SU-DHL-6 (cell line): ENCODE measurements at regions not wholly inside any gene's neighbourhood (a gene's known extent, or its start where the extent isn't known, plus 50 kb on each side); places are given as distances from the start of the nearest gene placed in this dataset.

ENCODE experiments used
- H2AFZ ChIP-seq: fragments of 200-600 bp; sonication (generic); 2 replicates; pipeline ENCODE4 v1.6.1; 2014; ENCODE audit warnings: low read depth, mild to moderate bottlenecking, moderate library complexity, mixed read lengths, antibody characterized with exemption, low read length; ENCODE audit not compliant: severe bottlenecking
- H3F3A ChIP-seq: fragments of 200-600 bp; shearing (Covaris generic); 2 replicates; pipeline ENCODE4 v1.6.0; 2016; ENCODE audit warnings: antibody characterized with exemption, mild to moderate bottlenecking; ENCODE audit not compliant: insufficient read depth
- H3K27ac ChIP-seq: fragments of 200-600 bp; sonication (generic); 2 replicates; pipeline ENCODE4 v1.5.1; 2016; ENCODE audit warnings: low read depth, mild to moderate bottlenecking, low read length, moderate library complexity, mixed read lengths
- H3K27me3 ChIP-seq: fragments of 200-600 bp; sonication (generic), shearing (Covaris generic); 2 replicates; pipeline ENCODE4 v1.6.0; 2014; ENCODE audit warnings: mild to moderate bottlenecking, low read length
- H3K36me3 ChIP-seq: fragments of 200-600 bp; sonication (generic); 2 replicates; pipeline ENCODE4 v1.6.1; 2014; ENCODE audit warnings: mild to moderate bottlenecking, low read length, mixed read lengths
- H3K4me2 ChIP-seq: fragments of 300-600, 200-600 bp; shearing (Covaris generic), sonication (generic); 2 replicates; pipeline ENCODE4 v1.6.0; 2014; ENCODE audit warnings: low read length, low read depth, mild to moderate bottlenecking; ENCODE audit not compliant: poor library complexity, severe bottlenecking
- H3K4me3 ChIP-seq: fragments of 200-600 bp; sonication (generic); 2 replicates; pipeline ENCODE4 v1.5.1; 2014; ENCODE audit warnings: antibody characterized with exemption, low read length, mild to moderate bottlenecking, mixed read lengths; ENCODE audit not compliant: insufficient read depth, poor library complexity, severe bottlenecking
- H3K79me2 ChIP-seq: fragments of 200-600 bp; sonication (generic); 2 replicates; pipeline ENCODE4 v1.6.1; 2014; ENCODE audit warnings: mild to moderate bottlenecking, low read length, moderate library complexity; ENCODE audit not compliant: insufficient read depth
- H3K9ac ChIP-seq: fragments of 200-600 bp; sonication (generic); 2 replicates; pipeline ENCODE4 v1.7.0; 2014; ENCODE audit warnings: mild to moderate bottlenecking, low read length
- H3K9me2 ChIP-seq: fragments of 200-600 bp; sonication (generic); replicated peaks from 2 replicates; pipeline ENCODE4 v1.6.1; 2014; ENCODE audit warnings: low read length; ENCODE audit not compliant: insufficient read depth
- H3K9me3 ChIP-seq: fragments of 200-600 bp; sonication (generic); 2 replicates; pipeline ENCODE4 v1.6.1; 2014; ENCODE audit warnings: low read length, mixed read lengths; ENCODE audit not compliant: insufficient read depth
- H4K20me1 ChIP-seq: fragments of 200-600 bp; sonication (generic); 2 replicates; pipeline ENCODE4 v1.6.1; 2014; ENCODE audit warnings: low read depth, mild to moderate bottlenecking, antibody characterized with exemption, low read length, moderate library complexity, mixed read lengths
- EZH2phosphoT487 ChIP-seq: fragments of 200-600 bp; sonication (generic), shearing (Covaris generic); conservative IDR thresholded peaks from 2 replicates; pipeline ENCODE4 v1.6.1; 2018; ENCODE audit warnings: mild to moderate bottlenecking, antibody characterized with exemption, low read length, moderate library complexity, mixed read lengths
- TF ChIP-seq, protein P1 (sequence below): fragments of 200-600 bp; sonication (generic); IDR thresholded peaks from one replicate; pipeline ENCODE4 v1.5.1; 2017; ENCODE audit warnings: antibody characterized with exemption, mild to moderate bottlenecking, low read length, moderate library complexity; ENCODE audit not compliant: insufficient read depth, poor library complexity, severe bottlenecking

DNA sequence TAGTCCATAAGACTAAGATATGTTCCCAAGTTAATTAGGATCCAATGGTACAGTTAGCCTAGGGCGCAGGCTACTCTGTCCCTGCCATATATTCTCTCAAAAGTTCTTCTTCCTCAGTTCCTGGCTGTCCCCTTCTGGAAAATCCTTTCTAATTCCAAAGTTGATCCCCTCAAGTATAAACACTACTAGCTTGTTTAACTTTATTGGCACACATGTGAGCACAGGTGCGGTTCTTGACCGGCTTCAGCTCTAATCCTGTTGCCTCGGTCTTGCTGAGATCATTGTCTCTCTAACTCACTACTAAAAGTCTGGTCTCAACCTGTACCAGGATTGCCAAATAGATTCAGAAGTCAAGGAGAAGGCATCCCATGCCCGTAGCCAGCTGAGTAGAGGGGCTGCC, 89.0 kb downstream of the SEMA4F start:
- Histone ChIP-seq H3K4me3 (no peak overlapping the region), H3K4me2 (no peak overlapping the region), H3K9me2 (no peaks in the 10 kb centered on the region), H3K27ac (no peak overlapping the region), H2AFZ (no peak overlapping the region), H3F3A (no peaks in the 10 kb centered on the region), H3K9ac (no peak overlapping the region), H3K79me2 (no peaks in the 10 kb centered on the region), H4K20me1 (no peaks in the 10 kb centered on the region), H3K36me3 (no peaks in the 10 kb centered on the region), H3K9me3 (no peaks in the 10 kb centered on the region), H3K27me3 (no peaks in the 10 kb centered on the region)
- TF ChIP-seq, protein P1, sequence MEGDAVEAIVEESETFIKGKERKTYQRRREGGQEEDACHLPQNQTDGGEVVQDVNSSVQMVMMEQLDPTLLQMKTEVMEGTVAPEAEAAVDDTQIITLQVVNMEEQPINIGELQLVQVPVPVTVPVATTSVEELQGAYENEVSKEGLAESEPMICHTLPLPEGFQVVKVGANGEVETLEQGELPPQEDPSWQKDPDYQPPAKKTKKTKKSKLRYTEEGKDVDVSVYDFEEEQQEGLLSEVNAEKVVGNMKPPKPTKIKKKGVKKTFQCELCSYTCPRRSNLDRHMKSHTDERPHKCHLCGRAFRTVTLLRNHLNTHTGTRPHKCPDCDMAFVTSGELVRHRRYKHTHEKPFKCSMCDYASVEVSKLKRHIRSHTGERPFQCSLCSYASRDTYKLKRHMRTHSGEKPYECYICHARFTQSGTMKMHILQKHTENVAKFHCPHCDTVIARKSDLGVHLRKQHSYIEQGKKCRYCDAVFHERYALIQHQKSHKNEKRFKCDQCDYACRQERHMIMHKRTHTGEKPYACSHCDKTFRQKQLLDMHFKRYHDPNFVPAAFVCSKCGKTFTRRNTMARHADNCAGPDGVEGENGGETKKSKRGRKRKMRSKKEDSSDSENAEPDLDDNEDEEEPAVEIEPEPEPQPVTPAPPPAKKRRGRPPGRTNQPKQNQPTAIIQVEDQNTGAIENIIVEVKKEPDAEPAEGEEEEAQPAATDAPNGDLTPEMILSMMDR: no peak
- no peak for TF ChIP-seq EZH2phosphoT487

- Histone ChIP-seq H3K9me2 (no peaks in the 10 kb centered on the region), H2AFZ (no peak overlapping the region), H3K9me3 (no peaks in the 10 kb centered on the region), H3K9ac (no peak overlapping the region), H3K79me2 (no peaks in the 10 kb centered on the region), H3K4me3 (no peak overlapping the region), H3K36me3 (no peaks in the 10 kb centered on the region), H3K27ac (no peak overlapping the region), H3K27me3 (no peaks in the 10 kb centered on the region), H4K20me1 (no peaks in the 10 kb centered on the region), H3F3A (no peaks in the 10 kb centered on the region), H3K4me2 (no peak overlapping the region)
- no peak for TF ChIP-seq EZH2phosphoT487
- TF ChIP-seq, protein P1: no peak
Measured at GRCh38 chr2:74743778-74744177, 89.7 kb downstream of the SEMA4F start.

DNA sequence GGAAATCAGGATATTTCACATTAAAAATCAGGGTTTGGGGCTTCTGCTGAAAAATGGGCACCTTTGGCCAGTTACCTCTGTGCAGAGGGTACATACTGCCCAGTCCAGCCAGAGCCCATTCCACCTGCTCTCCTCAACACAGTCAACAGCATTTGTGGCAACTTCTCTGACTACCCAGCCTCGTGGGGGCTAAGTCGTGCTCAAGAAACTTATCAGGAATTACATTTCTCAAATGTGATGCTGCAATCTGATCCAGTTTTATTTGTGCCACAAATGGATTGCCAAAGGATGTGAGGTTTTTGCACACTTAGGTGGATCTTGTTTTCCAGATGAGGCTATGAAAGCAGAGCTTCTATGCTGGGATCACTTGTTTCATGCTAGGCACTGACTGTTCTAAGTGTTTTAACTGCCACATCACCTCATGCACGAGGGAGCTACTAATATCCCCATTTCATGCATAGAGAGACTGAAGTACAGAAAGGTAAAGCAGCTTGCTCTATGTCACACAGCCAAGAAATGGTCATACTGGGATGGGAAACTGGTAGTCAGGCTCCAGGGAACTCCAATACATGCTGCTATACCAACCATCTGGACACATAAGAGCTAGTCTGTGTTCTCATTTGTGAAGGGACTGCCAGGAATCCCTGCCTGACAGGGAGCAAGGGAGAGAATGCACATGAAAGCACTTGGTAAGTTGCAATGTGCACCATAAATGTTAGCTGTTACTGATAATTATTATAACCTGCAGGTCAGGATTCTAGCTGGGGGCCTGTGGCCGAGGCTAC, 89.0 kb upstream of the HK2 start:
- Histone ChIP-seq H3K4me2 (no peak overlapping the region), H3K27ac (no peak overlapping the region), H3K9me3 (no peaks in the 10 kb centered on the region), H4K20me1 (no peaks in the 10 kb centered on the region), H3K4me3 (no peak overlapping the region), H3K27me3 (no peaks in the 10 kb centered on the region), H2AFZ (no peak overlapping the region), H3K79me2 (no peaks in the 10 kb centered on the region), H3K36me3 (no peaks in the 10 kb centered on the region), H3F3A (no peaks in the 10 kb centered on the region), H3K9me2 (no peaks in the 10 kb centered on the region), H3K9ac (no peak overlapping the region)
- no peak for TF ChIP-seq EZH2phosphoT487
- TF ChIP-seq, protein P1: no peak
